HTR-8/SVneo (cell line): ENCODE measurements at regions not wholly inside any gene's neighbourhood (a gene's known extent, or its start where the extent isn't known, plus 50 kb on each side); places are given as distances from the start of the nearest gene placed in this dataset.
A peak's percentile ranks its signal among the peaks of the same experiment; 100 is the strongest.

Source experiments
- DNase-seq: peaks from one replicate; pipeline ENCODE4 v3.0.0; 2011; ENCODE audit warnings: low spot score, mixed read lengths; ENCODE audit not compliant: insufficient read length
- FAIRE-seq: peaks from 2 replicates; lab custom pipeline; 2011; peaks lifted over from hg19 to GRCh38; lab: Jason Lieb, UNC

DNA sequence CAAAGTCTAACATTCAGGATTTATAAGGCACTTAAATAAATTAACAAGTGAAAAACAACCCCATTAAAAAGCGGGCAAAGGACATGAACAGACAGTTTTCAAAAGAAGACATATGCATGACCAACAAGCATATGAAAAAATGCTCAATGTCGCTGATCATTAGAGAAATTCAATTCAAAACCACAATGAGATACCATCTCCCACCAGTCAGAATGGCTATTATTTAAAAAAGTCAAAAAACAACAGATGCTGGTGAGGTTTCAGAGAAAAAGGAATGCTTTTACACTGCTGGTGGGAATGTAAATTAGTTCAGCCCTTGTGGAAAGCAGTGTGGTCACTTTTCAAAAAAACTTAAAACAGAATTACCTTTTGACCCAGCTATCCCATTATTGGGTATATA, 60.7 kb upstream of the BDKRB2 start:
- FAIRE-seq (no peak), DNase-seq (no peak)

DNA sequence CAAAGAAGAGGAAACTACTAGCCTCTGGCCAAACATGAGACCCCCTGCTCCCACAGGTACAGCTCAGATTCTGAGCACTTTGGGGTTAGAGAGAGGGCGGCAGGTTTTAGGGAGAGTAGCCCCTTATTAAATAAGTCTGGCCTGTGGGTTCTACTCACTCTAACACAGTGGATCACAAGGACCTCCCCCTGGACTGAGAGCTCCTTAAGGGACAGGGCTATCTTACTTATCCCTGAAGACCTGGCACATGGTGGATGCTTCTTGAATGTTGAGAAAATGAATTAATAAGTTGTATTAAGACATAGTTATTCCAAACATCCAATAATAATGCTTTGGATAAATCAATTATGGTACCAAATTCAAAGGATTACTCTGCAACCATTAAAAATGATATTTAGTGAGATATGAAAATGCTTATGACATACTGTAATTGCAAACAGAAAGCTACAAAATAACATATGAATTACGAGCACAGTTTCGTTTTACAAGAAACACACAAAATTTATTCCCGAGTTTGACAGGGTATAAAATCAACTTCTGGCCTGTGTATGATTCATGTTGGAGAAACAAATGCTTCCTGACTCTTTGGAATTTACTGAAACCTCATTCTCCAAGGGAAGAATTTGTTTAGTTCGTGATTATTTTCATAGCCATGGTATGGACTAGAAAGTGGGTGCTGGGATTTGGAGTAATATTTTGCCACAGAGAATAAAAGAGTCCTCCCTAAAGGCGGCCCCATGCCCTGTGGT, 59.3 kb upstream of the BDKRB2 start:
- FAIRE-seq = peak; percentile 38
- peak; percentile 52 for DNase-seq

- DNase-seq = peak; percentile 29
- no peak for FAIRE-seq
These were observed 58.4 kb upstream of the BDKRB2 start for GRCh38 chr14:96146131-96146771.

DNA sequence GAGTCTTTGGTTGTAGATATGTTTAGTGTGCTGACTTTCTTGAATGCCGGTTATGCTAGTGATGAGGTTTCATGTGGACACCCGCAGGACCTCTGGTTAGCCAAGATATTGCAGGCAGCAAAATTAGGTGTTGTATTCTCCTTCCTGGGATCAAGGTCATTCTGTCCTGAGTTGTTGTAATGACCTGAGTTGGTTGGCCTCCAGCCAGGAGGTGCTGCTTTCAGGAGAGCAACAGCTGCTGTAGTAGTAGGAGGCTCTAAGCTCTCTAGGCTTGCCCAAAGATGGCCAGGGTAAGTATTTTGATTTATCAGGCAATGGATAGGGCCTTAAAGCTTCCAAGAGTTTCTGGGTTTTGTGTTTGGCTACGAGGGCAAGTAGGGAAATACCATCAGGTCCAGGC, 56.0 kb upstream of the BDKRB2 start:
- no peak for FAIRE-seq
- no peak for DNase-seq

DNA sequence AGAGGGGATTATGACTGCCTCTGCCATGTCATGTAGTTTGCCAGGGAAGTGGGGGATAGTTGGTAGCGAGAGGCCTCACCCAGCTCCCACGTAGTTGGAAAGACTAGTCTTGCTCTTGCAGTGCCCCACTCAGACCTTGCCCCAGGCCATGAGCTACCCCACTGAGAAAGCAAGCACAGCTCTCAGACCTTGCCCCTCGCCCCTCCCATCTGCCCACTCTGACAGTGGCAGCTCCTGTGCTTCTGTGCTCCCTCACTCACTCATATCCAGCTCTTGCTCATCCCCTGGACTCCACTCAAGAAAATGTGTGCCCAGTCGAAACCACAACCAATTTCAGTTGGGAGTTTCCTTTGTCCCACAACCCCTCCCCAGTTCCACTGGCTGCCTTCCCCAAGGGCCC, 55.5 kb upstream of the BDKRB2 start:
- no peak for DNase-seq
- no peak for FAIRE-seq

GRCh38 chr14:96150214-96150613, 54.4 kb upstream of the BDKRB2 start:
- DNase-seq = no peak

DNA sequence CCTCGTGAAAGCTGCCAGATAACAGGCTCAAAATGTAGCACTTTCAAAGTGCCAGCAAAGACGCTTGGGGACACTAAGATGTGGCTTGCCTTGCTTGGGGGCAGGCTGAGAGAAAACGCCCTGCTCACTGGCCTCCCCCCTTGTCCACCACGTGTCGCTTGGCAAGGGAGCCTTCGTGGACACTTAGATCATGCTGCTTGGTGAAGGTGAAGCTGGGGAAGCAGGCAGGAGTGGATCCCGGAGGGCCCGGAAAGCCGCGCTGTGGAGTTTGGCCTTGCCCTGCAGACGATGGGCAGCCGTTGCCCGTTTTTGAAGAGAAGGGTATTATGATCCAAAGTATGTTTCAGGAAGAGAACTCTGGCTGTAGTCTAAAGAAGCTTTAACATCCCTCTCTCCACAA, 53.4 kb upstream of the BDKRB2 start:
- DNase-seq = no peak
- FAIRE-seq = no peak

More at GRCh38 chr14:96150214-96150613, 54.4 kb upstream of the BDKRB2 start:
- no peak for FAIRE-seq

DNA sequence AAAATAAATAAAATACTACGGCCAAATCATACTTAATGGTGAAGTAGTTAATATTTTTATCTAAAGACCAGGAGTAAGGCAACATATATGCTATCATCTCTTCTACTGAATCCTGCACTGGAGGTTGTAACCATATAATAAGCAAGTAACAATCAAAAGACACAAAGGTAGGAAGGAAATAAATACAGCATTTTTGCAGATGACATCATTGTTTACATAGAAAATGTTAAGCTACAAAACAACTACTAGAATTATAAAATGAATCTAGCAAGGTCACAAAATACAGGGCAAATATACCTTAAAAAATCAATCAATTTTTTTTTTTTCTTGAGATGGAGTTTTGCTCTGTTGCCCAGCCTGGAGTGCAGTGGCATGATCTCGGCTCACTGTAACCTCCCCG, 51.6 kb upstream of the BDKRB2 start:
- DNase-seq (no peak), FAIRE-seq (no peak)
